Activated T-cell treated with anti-CD3 and anti-CD28 coated beads, Interleukin-2, amount 50 U/mL, for 24 hours (primary cell): ENCODE measurements at regions not wholly inside any gene's neighbourhood (a gene's known extent, or its start where the extent isn't known, plus 50 kb on each side); places are given as distances from the start of the nearest gene placed in this dataset.

ENCODE experiments used
- DNase-seq: peaks from one replicate; pipeline ENCODE4 v3.0.0-alpha.2; 2020
- H3K27ac Mint-ChIP-seq: 2 replicates; pipeline ENCODE4 v1.8.0; 2020; ENCODE audit warnings: mild to moderate bottlenecking, mixed read lengths
- H3K27me3 Mint-ChIP-seq: 2 replicates; pipeline ENCODE4 v1.8.0; 2020; ENCODE audit warnings: mixed read lengths
- H3K36me3 Mint-ChIP-seq: 2 replicates; pipeline ENCODE4 v1.8.0; 2020; ENCODE audit warnings: low read depth, mixed read lengths
- H3K4me1 Mint-ChIP-seq: 2 replicates; pipeline ENCODE4 v1.8.0; 2020; ENCODE audit warnings: low read depth, mixed read lengths
- H3K4me3 Mint-ChIP-seq: 2 replicates; pipeline ENCODE4 v1.8.0; 2020; ENCODE audit warnings: mild to moderate bottlenecking, moderate library complexity, mixed read lengths
- H3K9me3 Mint-ChIP-seq: 2 replicates; pipeline ENCODE4 v1.8.0; 2020; ENCODE audit warnings: mixed read lengths

- no peaks in the 10 kb centered on the region for H3K36me3 Mint-ChIP-seq
- no peaks in the 10 kb centered on the region for H3K4me1 Mint-ChIP-seq
- no peak overlapping the region for H3K27ac Mint-ChIP-seq
- no peak for DNase-seq
- no peaks in the 10 kb centered on the region for H3K27me3 Mint-ChIP-seq
- peaks cover 2% of the 10 kb centered on the region for H3K9me3 Mint-ChIP-seq
- no peak overlapping the region for H3K4me3 Mint-ChIP-seq
Measured at GRCh38 chr12:126601184-126602170, 1536.2 kb downstream of the AACS start.

GRCh38 chr12:126602612-126603011 lies 1537.4 kb downstream of the AACS start:
- Mint-ChIP-seq H3K9me3 (peaks cover 2% of the 10 kb centered on the region), H3K4me3 (no peak overlapping the region), H3K4me1 (no peaks in the 10 kb centered on the region), H3K27ac (no peak overlapping the region), H3K36me3 (no peaks in the 10 kb centered on the region), H3K27me3 (no peaks in the 10 kb centered on the region)
- DNase-seq = no peak

GRCh38 chr12:126607157-126607556 lies 1541.9 kb downstream of the AACS start:
- Mint-ChIP-seq H3K27me3 (no peaks in the 10 kb centered on the region), H3K4me1 (peaks cover 7% of the 10 kb centered on the region), H3K4me3 (no peak overlapping the region), H3K36me3 (no peaks in the 10 kb centered on the region), H3K27ac (no peak overlapping the region), H3K9me3 (peaks cover 12% of the 10 kb centered on the region)
- no peak for DNase-seq

GRCh38 chr12:126607867-126608266 lies 1542.6 kb downstream of the AACS start:
- Mint-ChIP-seq H3K9me3 (peaks cover 17% of the 10 kb centered on the region), H3K27me3 (no peaks in the 10 kb centered on the region), H3K4me1 (peaks cover 7% of the 10 kb centered on the region), H3K27ac (no peak overlapping the region), H3K36me3 (no peaks in the 10 kb centered on the region), H3K4me3 (no peak overlapping the region)
- no peak for DNase-seq

- no peaks in the 10 kb centered on the region for H3K36me3 Mint-ChIP-seq
- H3K4me1 Mint-ChIP-seq = peaks cover 7% of the 10 kb centered on the region
- peaks cover 23% of the 10 kb centered on the region for H3K9me3 Mint-ChIP-seq
- H3K4me3 Mint-ChIP-seq = no peak overlapping the region
- no peaks in the 10 kb centered on the region for H3K27me3 Mint-ChIP-seq
- H3K27ac Mint-ChIP-seq = no peak overlapping the region
- no peak for DNase-seq
Measured at GRCh38 chr12:126608607-126609175, 1543.5 kb downstream of the AACS start.

GRCh38 chr12:126616441-126616840 lies 1551.2 kb downstream of the AACS start:
- H3K4me1 Mint-ChIP-seq = no peaks in the 10 kb centered on the region
- H3K36me3 Mint-ChIP-seq = no peaks in the 10 kb centered on the region
- peaks cover 35% of the 10 kb centered on the region for H3K9me3 Mint-ChIP-seq
- no peak for DNase-seq
- no peak overlapping the region for H3K4me3 Mint-ChIP-seq
- H3K27me3 Mint-ChIP-seq = no peaks in the 10 kb centered on the region
- no peak overlapping the region for H3K27ac Mint-ChIP-seq

GRCh38 chr12:126617312-126617711 lies 1552.1 kb downstream of the AACS start:
- DNase-seq = no peak
- no peak overlapping the region for H3K27ac Mint-ChIP-seq
- peaks cover 30% of the 10 kb centered on the region for H3K9me3 Mint-ChIP-seq
- H3K27me3 Mint-ChIP-seq = no peaks in the 10 kb centered on the region
- H3K36me3 Mint-ChIP-seq = no peaks in the 10 kb centered on the region
- no peak overlapping the region for H3K4me3 Mint-ChIP-seq
- H3K4me1 Mint-ChIP-seq = no peaks in the 10 kb centered on the region

GRCh38 chr12:126627596-126627995 lies 1562.4 kb downstream of the AACS start:
- H3K36me3 Mint-ChIP-seq = no peaks in the 10 kb centered on the region
- no peaks in the 10 kb centered on the region for H3K9me3 Mint-ChIP-seq

GRCh38 chr12:126636821-126637220 lies 1571.6 kb downstream of the AACS start:
- DNase-seq = no peak
- Mint-ChIP-seq H3K4me1 (no peaks in the 10 kb centered on the region), H3K4me3 (no peak overlapping the region), H3K9me3 (peaks cover 11% of the 10 kb centered on the region), H3K27ac (no peak overlapping the region), H3K27me3 (no peaks in the 10 kb centered on the region), H3K36me3 (no peaks in the 10 kb centered on the region)

More at GRCh38 chr12:126627596-126627995, 1562.4 kb downstream of the AACS start:
- H3K27me3 Mint-ChIP-seq = no peaks in the 10 kb centered on the region
- H3K4me3 Mint-ChIP-seq = no peak overlapping the region
- no peaks in the 10 kb centered on the region for H3K4me1 Mint-ChIP-seq
- no peak for DNase-seq
- no peak overlapping the region for H3K27ac Mint-ChIP-seq

- peaks cover 12% of the 10 kb centered on the region for H3K9me3 Mint-ChIP-seq
- H3K36me3 Mint-ChIP-seq = no peaks in the 10 kb centered on the region
- DNase-seq = no peak
- no peak overlapping the region for H3K4me3 Mint-ChIP-seq
- no peak overlapping the region for H3K27ac Mint-ChIP-seq
- H3K27me3 Mint-ChIP-seq = no peaks in the 10 kb centered on the region
- H3K4me1 Mint-ChIP-seq = no peaks in the 10 kb centered on the region
Measured at GRCh38 chr12:126644236-126645020, 1579.2 kb downstream of the AACS start.

GRCh38 chr12:126648074-126648473 lies 1582.8 kb downstream of the AACS start:
- Mint-ChIP-seq H3K9me3 (peaks cover under 1% of the 10 kb centered on the region), H3K4me1 (no peaks in the 10 kb centered on the region), H3K27me3 (no peaks in the 10 kb centered on the region), H3K27ac (no peak overlapping the region), H3K4me3 (no peak overlapping the region), H3K36me3 (no peaks in the 10 kb centered on the region)
- no peak for DNase-seq

- Mint-ChIP-seq H3K4me1 (no peaks in the 10 kb centered on the region), H3K4me3 (no peak overlapping the region), H3K36me3 (no peaks in the 10 kb centered on the region), H3K27ac (no peak overlapping the region), H3K9me3 (no peaks in the 10 kb centered on the region), H3K27me3 (no peaks in the 10 kb centered on the region)
- DNase-seq = no peak
Measured at GRCh38 chr12:126651133-126651532, 1585.9 kb downstream of the AACS start.

- no peak overlapping the region for H3K27ac Mint-ChIP-seq
- no peak overlapping the region for H3K4me3 Mint-ChIP-seq
- no peaks in the 10 kb centered on the region for H3K27me3 Mint-ChIP-seq
- DNase-seq = no peak
- H3K36me3 Mint-ChIP-seq = no peaks in the 10 kb centered on the region
- peaks cover 10% of the 10 kb centered on the region for H3K9me3 Mint-ChIP-seq
- H3K4me1 Mint-ChIP-seq = no peaks in the 10 kb centered on the region
Measured at GRCh38 chr12:126663304-126664094, 1598.3 kb downstream of the AACS start.

- H3K9me3 Mint-ChIP-seq = peaks cover 10% of the 10 kb centered on the region
- DNase-seq = no peak
- H3K27me3 Mint-ChIP-seq = no peaks in the 10 kb centered on the region
- H3K36me3 Mint-ChIP-seq = no peaks in the 10 kb centered on the region
- H3K27ac Mint-ChIP-seq = no peak overlapping the region
- no peak overlapping the region for H3K4me3 Mint-ChIP-seq
- H3K4me1 Mint-ChIP-seq = no peaks in the 10 kb centered on the region
Measured at GRCh38 chr12:126667339-126667738, 1599.6 kb upstream of the TMEM132C start.
